Heart right ventricle (tissue), 16 donors: ENCODE measurements at regions not wholly inside any gene's neighbourhood (a gene's known extent, or its start where the extent isn't known, plus 50 kb on each side); places are given as distances from the start of the nearest gene placed in this dataset.
"Not testable (repeated sequence)": the region's sequence is repeated elsewhere in the genome, so short reads cannot be mapped to it uniquely, and the experiment has no call there.

ENCODE experiments used
- ATAC-seq, 8 donors: fragments of 200-7000 bp; cut with Tn5 transposase; one replicate each; pipeline ENCODE4 v1.9.1; 2020; ENCODE audit warnings: mild to moderate bottlenecking in 8 of 8, moderate library complexity in 8 of 8, moderate number of reproducible peaks in 1 of 8
- DNase-seq, 2 donors: peaks; one replicate each; pipeline ENCODE4 v3.0.0-alpha.2; 2020
- H3K27ac ChIP-seq, 10 donors: fragments of 200-600 bp; sonication (generic) in 2 of 10; one replicate each; pipeline versions ENCODE4 v1.5.0 to v1.8.0; 2020 to 2022; ENCODE audit warnings: mild to moderate bottlenecking in 3 of 10
- H3K27me3 ChIP-seq, 7 donors: fragments of 200-600 bp; one replicate each; pipeline ENCODE4 v1.8.0; 2021 to 2022; ENCODE audit warnings: mild to moderate bottlenecking in 2 of 7
- H3K36me3 ChIP-seq, 9 donors: fragments of 200-600 bp; sonication (generic) in 1 of 9; one replicate each; pipeline versions ENCODE4 v1.5.0 to v1.8.0; 2020 to 2022; ENCODE audit warnings: mild to moderate bottlenecking in 2 of 9
- H3K4me1 ChIP-seq, 9 donors: fragments of 200-600 bp; sonication (generic) in 1 of 9; one replicate each; pipeline versions ENCODE4 v1.5.0 to v1.8.0; 2020 to 2022; ENCODE audit warnings: mild to moderate bottlenecking in 4 of 9
- H3K4me3 ChIP-seq, 10 donors: fragments of 200-600 bp; sonication (generic) in 2 of 10; one replicate each; pipeline versions ENCODE4 v1.5.0 to v1.8.0; 2020 to 2022; ENCODE audit warnings: mild to moderate bottlenecking in 7 of 10, moderate library complexity in 2 of 10
- H3K9me3 ChIP-seq, 11 donors: fragments of 200-600 bp in 10 of 11; sonication (generic) in 2 of 11; one replicate each; pipeline versions ENCODE4 v1.5.0 to v1.8.0; 2013 to 2022; ENCODE audit warnings: mild to moderate bottlenecking in 2 of 11, control low read depth in 1 of 11, moderate library complexity in 1 of 11
- WGBS, 2 donors: extraction: QIAGEN DNeasy Blood & Tissue Kit; methylation state at CpG; one replicate each; pipeline ENCODE4 v1.1.7; 2013; ENCODE audit warnings: inconsistent platforms in 1 of 2; 5-methylcytosine and 5-hydroxymethylcytosine counted together
- intact Hi-C, 10 donors: fragments of 100-400 bp; cut with DNase I; formaldehyde crosslinking; loops; one replicate each; pipeline versions ENCODE4 v1.11.1 to v1.14.2; 2022
- TF ChIP-seq, protein P1 (sequence below), 9 donors: fragments of 200-600 bp; sonication (generic) in 2 of 9; IDR thresholded peaks; one replicate each; pipeline versions ENCODE4 v1.5.0 to v1.8.0; 2021 to 2022; ENCODE audit warnings: antibody characterized with exemption in 9 of 9, mild to moderate bottlenecking in 5 of 9, moderate library complexity in 1 of 9
- donor health status: Arrhythmogenic right ventricular cardiomyopathy.
- donor health status: ischemic (EF 13 %, LVEDD 7.1; RV severe dilation, severe dysfunction).
- donor health status: healthy with polysubstance abuse.
- donor health status: DM: no; HTN: yes; CAD: no.
- donor health status: DM: no; HTN: no; CAD: no.
- donor health status: ischemic (EF 25% LVEDD 6.9; RV normal size, moderate dysfunction).
- donor health status: ischemic (EF 25% LVEDD 5.7; RV mildly dilated, moderate dysfunction).
- donor health status: healthy.
- donor health status: DM: yes; HTN: yes; CAD: no.
- donor health status: Ischemic cardiomyopathy.
- donor health status: ischemic (EF 35%, LVEDD 5.7; RV mildly dilated, moderate dysfunction).
- donor health status: nonischemic (EF 11% LVEDD 7.7; RV severe dilation, severe dysfunction).
- donor health status: DM: yes; HTN: yes; CAD: no.
- donor health status: PGD.
- donor health status: ischemic (EF 29% LVEDD 5.4; RV normal size, mild dysfunction).
- donor health status: nonischemic (EF 23%, LVEDD 6.1; RV moderate dilation, normal function).

DNA sequence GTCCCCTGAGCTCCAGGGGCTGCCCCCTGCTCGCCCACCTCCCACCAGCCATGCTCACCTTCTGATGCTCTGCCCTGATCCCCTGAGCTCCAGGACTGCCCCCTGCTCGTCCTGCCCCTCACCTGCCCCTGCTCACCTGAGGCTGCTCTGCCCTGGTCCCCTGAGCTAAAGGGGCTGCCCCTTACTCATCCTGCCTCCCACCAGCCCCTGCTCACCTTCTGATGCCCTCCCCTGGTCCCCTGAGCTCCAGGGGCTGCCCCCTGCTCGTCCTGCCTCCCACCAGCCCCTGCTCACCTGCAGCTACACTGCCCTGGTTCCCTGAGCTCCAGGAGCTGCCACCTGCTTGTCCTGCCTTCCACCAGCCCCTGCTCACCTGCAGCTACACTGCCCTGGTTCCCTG, 247.2 kb downstream of the TMEM121 start:
- H3K27ac ChIP-seq = no peak overlapping the region
- 29 to 36% methylated on average over 3 of the region's 3 CpGs for WGBS, 2 donors
- DNase-seq (no peak), ATAC-seq (no peak)
- TF ChIP-seq, protein P1, sequence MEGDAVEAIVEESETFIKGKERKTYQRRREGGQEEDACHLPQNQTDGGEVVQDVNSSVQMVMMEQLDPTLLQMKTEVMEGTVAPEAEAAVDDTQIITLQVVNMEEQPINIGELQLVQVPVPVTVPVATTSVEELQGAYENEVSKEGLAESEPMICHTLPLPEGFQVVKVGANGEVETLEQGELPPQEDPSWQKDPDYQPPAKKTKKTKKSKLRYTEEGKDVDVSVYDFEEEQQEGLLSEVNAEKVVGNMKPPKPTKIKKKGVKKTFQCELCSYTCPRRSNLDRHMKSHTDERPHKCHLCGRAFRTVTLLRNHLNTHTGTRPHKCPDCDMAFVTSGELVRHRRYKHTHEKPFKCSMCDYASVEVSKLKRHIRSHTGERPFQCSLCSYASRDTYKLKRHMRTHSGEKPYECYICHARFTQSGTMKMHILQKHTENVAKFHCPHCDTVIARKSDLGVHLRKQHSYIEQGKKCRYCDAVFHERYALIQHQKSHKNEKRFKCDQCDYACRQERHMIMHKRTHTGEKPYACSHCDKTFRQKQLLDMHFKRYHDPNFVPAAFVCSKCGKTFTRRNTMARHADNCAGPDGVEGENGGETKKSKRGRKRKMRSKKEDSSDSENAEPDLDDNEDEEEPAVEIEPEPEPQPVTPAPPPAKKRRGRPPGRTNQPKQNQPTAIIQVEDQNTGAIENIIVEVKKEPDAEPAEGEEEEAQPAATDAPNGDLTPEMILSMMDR (IDR thresholded peaks at IDR 0.05) = no peak
- H3K27me3 ChIP-seq = no peaks in the 10 kb centered on the region
- H3K9me3 ChIP-seq = peaks cover 0 to 12% (median 5%) of the 10 kb centered on the region in 11 donors
- no peak overlapping the region for H3K4me3 ChIP-seq
- intact Hi-C loops = no loop called here
- no peaks in the 10 kb centered on the region for H3K36me3 ChIP-seq
- H3K4me1 ChIP-seq = no peaks in the 10 kb centered on the region

DNA sequence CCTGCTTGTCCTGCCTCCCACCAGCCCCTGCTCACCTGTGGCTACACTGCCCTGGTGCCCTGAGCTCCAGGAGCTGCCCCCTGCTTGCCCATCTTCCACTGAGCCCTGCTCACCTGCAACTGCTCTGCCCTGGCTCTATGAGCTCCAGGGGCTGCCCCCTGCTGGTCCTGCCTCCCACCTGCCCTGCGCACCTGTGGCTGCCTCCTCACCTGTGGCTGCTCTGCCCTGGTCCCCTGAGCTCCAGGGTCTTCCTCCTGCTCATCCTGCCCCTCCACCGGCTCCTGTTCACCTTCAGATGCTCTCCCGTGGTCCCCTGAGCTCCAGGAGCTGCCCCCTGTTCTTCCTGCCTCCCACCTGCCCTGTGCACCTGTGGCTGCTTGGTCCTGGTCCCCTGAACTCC, 247.6 kb downstream of the TMEM121 start:
- Histone ChIP-seq H3K36me3 (no peaks in the 10 kb centered on the region), H3K4me3 (no peak overlapping the region), H3K9me3 (peaks cover 0 to 16% (median 7%) of the 10 kb centered on the region in 11 donors), H3K27ac (no peak overlapping the region), H3K4me1 (no peaks in the 10 kb centered on the region), H3K27me3 (no peaks in the 10 kb centered on the region)
- intact Hi-C loops = no loop called here
- ATAC-seq (no peak), DNase-seq (no peak)
- TF ChIP-seq, protein P1 (IDR thresholded peaks at IDR 0.05) = no peak
- 53 to 63% methylated on average over 3 of the region's 3 CpGs for WGBS, 2 donors

DNA sequence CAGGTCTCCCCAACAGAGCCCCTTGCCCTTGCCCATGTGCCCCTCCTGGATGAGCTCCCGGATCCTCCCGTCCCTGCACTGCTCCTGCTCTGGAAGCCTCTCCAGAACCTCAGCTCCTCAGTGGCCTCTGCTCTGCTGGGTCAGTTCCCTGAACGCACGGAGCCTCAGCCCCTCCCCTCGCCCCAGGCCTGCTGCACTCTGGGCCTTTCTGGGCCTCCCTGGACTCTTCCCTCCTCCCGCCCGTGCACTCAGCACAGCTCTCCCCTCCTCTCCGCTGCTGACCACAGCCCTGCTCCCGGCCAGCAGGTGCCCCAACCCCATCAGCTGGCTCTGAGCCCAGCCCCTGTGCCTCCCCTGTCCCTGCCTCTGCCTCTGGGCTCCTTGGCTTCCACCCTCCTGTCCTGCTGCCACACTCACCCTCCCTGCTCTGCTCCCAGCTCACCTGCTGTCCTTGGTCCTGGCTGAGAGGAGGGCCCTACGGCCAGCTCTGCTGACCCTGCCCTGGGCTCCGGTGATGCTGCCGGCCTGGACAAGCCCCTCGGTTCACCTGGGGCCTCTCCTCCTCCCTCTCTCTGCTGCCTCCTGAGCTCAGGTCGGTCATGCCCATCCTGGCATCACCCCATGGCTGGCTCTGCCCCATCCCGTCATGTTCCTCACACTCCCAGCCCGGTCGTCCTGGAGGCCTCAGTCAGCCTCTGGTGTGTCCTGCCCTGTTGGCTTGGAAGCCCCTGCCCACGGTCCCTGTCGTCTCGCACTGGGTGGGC, 248.4 kb downstream of the TMEM121 start:
- ATAC-seq, DNase-seq, H3K36me3 ChIP-seq, intact Hi-C loops, H3K4me3 ChIP-seq, H3K4me1 ChIP-seq, H3K27ac ChIP-seq, H3K27me3 ChIP-seq: not testable (repeated sequence)
- 77 to 86% methylated on average over 16 to 17 of the region's 20 CpGs for WGBS, 2 donors
- H3K9me3 ChIP-seq = peaks cover 0 to 24% (median 14%) of the 10 kb centered on the region in 11 donors

DNA sequence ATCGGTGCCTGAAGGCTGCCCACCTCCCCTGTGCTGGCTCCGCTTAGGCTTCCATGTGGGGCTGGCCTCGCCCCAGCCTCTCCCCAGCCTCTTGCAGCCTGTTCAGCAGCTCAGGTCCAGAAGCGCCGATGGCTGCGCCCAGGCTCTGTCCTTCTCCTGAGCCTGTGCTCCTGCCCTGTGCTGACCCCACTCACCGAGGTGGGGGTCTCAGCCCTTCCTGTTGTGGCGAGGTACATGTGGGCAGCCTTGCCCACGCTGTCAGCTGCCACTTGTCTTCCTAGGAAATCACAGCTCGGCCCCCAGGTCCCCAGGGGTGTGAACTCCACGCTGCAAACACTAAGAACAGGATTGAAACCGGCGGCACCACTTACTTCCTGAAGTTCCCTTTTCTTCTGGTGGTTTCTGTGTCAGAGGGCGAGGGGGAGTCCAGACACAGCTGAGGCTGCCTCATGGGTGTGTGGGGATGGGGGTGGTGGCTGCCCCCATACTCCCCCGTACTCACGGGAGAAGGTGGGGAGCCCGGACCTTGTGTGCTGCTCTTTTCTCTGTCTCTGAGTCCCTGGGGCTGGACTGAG, 249.1 kb downstream of the TMEM121 start:
- H3K36me3 ChIP-seq, intact Hi-C loops, H3K27me3 ChIP-seq, H3K4me1 ChIP-seq, H3K27ac ChIP-seq, DNase-seq, H3K4me3 ChIP-seq, ATAC-seq: not testable (repeated sequence)
- 62 to 68% methylated on average over 16 to 17 of the region's 17 CpGs for WGBS, 2 donors
- peaks cover 0 to 30% (median 19%) of the 10 kb centered on the region in 11 donors for H3K9me3 ChIP-seq

DNA sequence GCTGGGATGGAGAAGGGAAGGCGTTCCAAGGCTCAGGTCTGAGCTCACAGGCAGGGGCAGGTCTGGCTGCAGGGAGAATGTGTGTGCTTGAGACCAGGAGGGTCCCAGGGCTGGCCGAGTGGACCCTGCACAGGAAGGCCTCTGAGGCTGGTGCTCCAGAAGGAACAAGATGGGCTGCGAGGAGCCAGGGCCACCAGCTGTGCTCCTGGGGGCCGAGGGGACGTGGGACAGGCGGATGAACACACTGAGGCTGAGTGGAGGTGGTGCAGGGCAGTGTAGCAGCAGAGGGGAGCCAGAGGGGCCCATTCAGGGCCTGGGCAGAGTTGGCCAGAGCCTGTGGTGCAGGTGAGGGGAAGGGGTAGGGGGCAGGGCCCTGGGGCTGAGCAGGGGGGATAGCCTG, 249.7 kb downstream of the TMEM121 start:
- intact Hi-C loops, H3K4me1 ChIP-seq, H3K4me3 ChIP-seq, H3K27me3 ChIP-seq, H3K36me3 ChIP-seq, H3K27ac ChIP-seq, ATAC-seq, DNase-seq: not testable (repeated sequence)
- 72 to 74% methylated on average over 5 to 6 of the region's 6 CpGs for WGBS, 2 donors
- peaks cover 0 to 37% (median 26%) of the 10 kb centered on the region in 11 donors for H3K9me3 ChIP-seq

DNA sequence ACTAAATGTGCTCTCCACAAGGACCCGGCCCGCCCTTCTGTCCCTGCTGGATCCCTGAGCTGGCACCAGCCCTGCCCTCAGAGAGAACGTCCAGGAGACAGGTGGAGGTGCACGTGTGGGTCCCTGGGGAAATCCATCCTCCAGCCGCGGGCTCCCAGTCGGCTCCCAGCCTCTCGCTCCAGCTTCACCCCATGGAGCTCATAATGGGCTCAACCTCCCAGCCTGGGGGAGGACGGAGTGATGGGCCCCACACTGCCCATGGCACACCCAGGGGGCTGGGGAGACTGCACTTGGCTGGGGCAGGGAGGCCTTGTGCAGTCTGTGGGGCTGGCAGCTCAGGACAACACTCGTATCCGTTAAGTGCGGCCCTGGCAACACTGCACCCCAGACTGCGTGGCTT, 250.5 kb downstream of the TMEM121 start:
- Histone ChIP-seq H3K27me3 (no peaks in the 10 kb centered on the region), H3K4me3 (no peak overlapping the region), H3K4me1 (no peaks in the 10 kb centered on the region), H3K9me3 (peaks cover 0 to 45% (median 32%) of the 10 kb centered on the region in 11 donors), H3K27ac (no peak overlapping the region), H3K36me3 (no peaks in the 10 kb centered on the region)
- intact Hi-C loops = no loop called here
- DNase-seq (no peak), ATAC-seq (no peak)
- TF ChIP-seq, protein P1 (IDR thresholded peaks at IDR 0.05) = no peak
- 88 to 91% methylated on average over 13 of the region's 13 CpGs for WGBS, 2 donors
